ENCODE measurements at regions not wholly inside any gene's neighbourhood (a gene's known extent, or its start where the extent isn't known, plus 50 kb on each side); places are given as distances from the start of the nearest gene placed in this dataset.

- no peak for DNase-seq (ENCODE audit: low read depth, low spot score)
- ChIA-PET CTCF (no interaction called here), POLR2A (no interaction called here)
Measured at GRCh38 chr19:57058871-57059270, 60.9 kb upstream of the USP29 start.

GRCh38 chr19:57063070-57063469 lies 56.7 kb upstream of the USP29 start:
- no peak for TF ChIP-seq CTCF (IDR thresholded peaks at IDR 0.05; ENCODE audit: insufficient read depth, low read length, missing control alignments)
- DNase-seq (ENCODE audit: low read depth, low spot score) = no peak
- ChIA-PET CTCF (no interaction called here), POLR2A (no interaction called here)
- no peak overlapping the region for H3K4me3 ChIP-seq (ENCODE audit: low read depth, low read length)

More at GRCh38 chr19:57058871-57059270, 60.9 kb upstream of the USP29 start:
- no peak for TF ChIP-seq CTCF (IDR thresholded peaks at IDR 0.05; ENCODE audit: insufficient read depth, low read length, missing control alignments)
- no peak overlapping the region for H3K4me3 ChIP-seq (ENCODE audit: low read depth, low read length)

- no peak for TF ChIP-seq CTCF (IDR thresholded peaks at IDR 0.05; ENCODE audit: insufficient read depth, low read length, missing control alignments)
- no peak overlapping the region for H3K4me3 ChIP-seq (ENCODE audit: low read depth, low read length)
- no peak for DNase-seq (ENCODE audit: low read depth, low spot score)
- POLR2A ChIA-PET = no interaction called here
- CTCF ChIA-PET = no interaction called here
Measured at GRCh38 chr19:57067440-57067839, 52.3 kb upstream of the USP29 start.

- no peak for TF ChIP-seq CTCF (IDR thresholded peaks at IDR 0.05; ENCODE audit: insufficient read depth, low read length, missing control alignments)
- ChIA-PET POLR2A (no interaction called here), CTCF (no interaction called here)
- H3K4me3 ChIP-seq (ENCODE audit: low read depth, low read length) = no peak overlapping the region
- no peak for DNase-seq (ENCODE audit: low read depth, low spot score)
Measured at GRCh38 chr19:57068311-57068710, 51.5 kb upstream of the USP29 start.

GRCh38 chr19:57068921-57069697 lies 50.7 kb upstream of the USP29 start:
- H3K4me3 ChIP-seq (ENCODE audit: low read depth, low read length) = no peak overlapping the region
- no peak for DNase-seq (ENCODE audit: low read depth, low spot score)
- ChIA-PET POLR2A (no interaction called here), CTCF (no interaction called here)
- TF ChIP-seq CTCF (IDR thresholded peaks at IDR 0.05; ENCODE audit: insufficient read depth, low read length, missing control alignments) = no peak
